HepG2 (cell line): ENCODE measurements at regions not wholly inside any gene's neighbourhood (a gene's known extent, or its start where the extent isn't known, plus 50 kb on each side); places are given as distances from the start of the nearest gene placed in this dataset.

Source experiments
- ATAC-seq: fragments of 200-7000 bp; cut with Tn5 transposase; 3 replicates; pipeline ENCODE4 v1.9.1; 2020; ENCODE audit warnings: mild to moderate bottlenecking, moderate library complexity
- BruUV-seq: library from RNA; stranded (reverse); fragments of 400-500 nt; replicated peaks from 2 replicates; lab custom pipeline; 2021; lab: Mats Ljungman, UMichigan
- CTCF ChIA-PET: fragments of 300-600 bp; formaldehyde crosslinking; extraction: SDS; loops from one replicate; lab custom pipeline; 2021; ENCODE audit warnings: low total read pairs, inconsistent platforms, low intra/inter-chr PET ratio; lab: Yijun Ruan, JAX
- POLR2A ChIA-PET: fragments of 350-600 bp; sonication (Branson Sonifier 250); formaldehyde crosslinking; loops from one replicate; lab custom pipeline; 2020; ENCODE audit warnings: antibody characterized with exemption, inconsistent platforms; lab: Yijun Ruan, JAX
- DNase-seq: peaks from one replicate; pipeline ENCODE4 v3.0.0-alpha.2; 2015; ENCODE audit warnings: low spot score
- FAIRE-seq: peaks from 3 replicates; lab custom pipeline; 2011; peaks lifted over from hg19 to GRCh38; lab: Jason Lieb, UNC
- H2AFZ ChIP-seq: one replicate; pipeline ENCODE4 v1.6.1; 2011; ENCODE audit warnings: low read length, inconsistent platforms
- H3K27ac ChIP-seq: fragments of 300-600 bp; 3 replicates; pipeline ENCODE4 v1.8.0; 2011; ENCODE audit warnings: mixed run types, mild to moderate bottlenecking, mixed read lengths, low read length, inconsistent platforms; ENCODE audit not compliant: insufficient read depth; ENCODE audit errors: extremely low read length
- H3K27me3 ChIP-seq, 2 experiments: fragments of 200-600 bp in 1 of 2; 2 replicates in 1 of 2; 3 replicates in 1 of 2; pipeline versions ENCODE4 v1.6.0 to v1.8.0; 2011; ENCODE audit warnings: low read length in 2 of 2, mild to moderate bottlenecking in 2 of 2, moderate library complexity in 2 of 2, inconsistent platforms in 1 of 2; ENCODE audit not compliant: insufficient read depth in 2 of 2, control insufficient read depth in 1 of 2
- H3K36me3 ChIP-seq, 2 experiments: fragments of 200-600 bp in 1 of 2; replicated peaks in 1 of 2; 2 replicates in 1 of 2; 3 replicates in 1 of 2; pipeline versions ENCODE4 v1.5.1 to v1.8.0; 2011; ENCODE audit warnings: low read length in 2 of 2, inconsistent platforms in 1 of 2; ENCODE audit not compliant: insufficient read depth in 2 of 2, control insufficient read depth in 1 of 2
- H3K4me1 ChIP-seq: 2 replicates; pipeline ENCODE4 v1.5.1; 2012; ENCODE audit warnings: low read length, inconsistent platforms; ENCODE audit not compliant: insufficient read depth
- H3K4me2 ChIP-seq: 2 replicates; pipeline ENCODE4 v1.6.0; 2011; ENCODE audit warnings: low read depth, low read length, inconsistent platforms
- H3K4me3 ChIP-seq, 3 experiments: fragments of 200-600 bp in 1 of 3; sonication (generic), shearing (Covaris generic) in 1 of 3; replicated peaks in 1 of 3; 2 replicates each; pipeline ENCODE4 v1.5.1; 2011 to 2016; ENCODE audit warnings: low read length in 3 of 3, inconsistent platforms in 2 of 3, low read depth in 2 of 3, mild to moderate bottlenecking in 2 of 3, control low read depth in 1 of 3, mixed read lengths in 1 of 3; ENCODE audit not compliant: insufficient read depth in 1 of 3
- H3K79me2 ChIP-seq: one replicate; pipeline ENCODE4 v1.6.1; 2011; ENCODE audit warnings: low read length, inconsistent platforms; ENCODE audit not compliant: insufficient read depth
- H3K9ac ChIP-seq: 2 replicates; pipeline ENCODE4 v1.6.0; 2011; ENCODE audit warnings: mild to moderate bottlenecking, low read depth, low read length, inconsistent platforms; ENCODE audit not compliant: insufficient read depth
- H3K9me3 ChIP-seq: 2 replicates; pipeline ENCODE4 v1.5.1; 2012; ENCODE audit warnings: mild to moderate bottlenecking, low read length
- H4K20me1 ChIP-seq: 2 replicates; pipeline ENCODE4 v1.6.0; 2011; ENCODE audit warnings: inconsistent platforms, mild to moderate bottlenecking, low read length, moderate library complexity; ENCODE audit not compliant: insufficient read depth
- KDM3A ChIP-seq: IDR thresholded peaks from 2 replicates; pipeline ENCODE4 v1.6.1; 2018; ENCODE audit warnings: low read depth, missing compliant biosample characterization
- MAFF ChIP-seq: IDR thresholded peaks from 2 replicates; pipeline ENCODE4 v1.6.1; 2011; ENCODE audit warnings: low read depth, low read length, improper control_type of control experiment
- MAFK ChIP-seq, 2 experiments: IDR thresholded peaks in 1 of 2; conservative IDR thresholded peaks in 1 of 2; 2 replicates each; pipeline ENCODE4 v1.6.1; 2011; ENCODE audit warnings: improper control_type of control experiment in 2 of 2, low read length in 2 of 2
- THAP7 ChIP-seq: sonication (generic); formaldehyde crosslinking; IDR thresholded peaks from 2 replicates; pipeline ENCODE4 v1.8.1; 2023; ENCODE audit warnings: mild to moderate bottlenecking, missing genetic modification reagents
- ZFP1 ChIP-seq: IDR thresholded peaks from 2 replicates; pipeline ENCODE4 v1.6.1; 2016
- ZFP41 ChIP-seq: sonication (generic); formaldehyde crosslinking; IDR thresholded peaks from 2 replicates; pipeline ENCODE4 v1.4.0; 2020; ENCODE audit warnings: mild to moderate bottlenecking, missing genetic modification reagents, borderline replicate concordance
- ZMYM4 ChIP-seq: sonication (generic); formaldehyde crosslinking; IDR thresholded peaks from 2 replicates; pipeline ENCODE4 v1.8.1; 2023; ENCODE audit warnings: mild to moderate bottlenecking, missing genetic modification reagents
- ZNF441 ChIP-seq: sonication (generic); formaldehyde crosslinking; IDR thresholded peaks from 2 replicates; pipeline ENCODE4 v1.7.0; 2021; ENCODE audit warnings: missing genetic modification reagents, borderline replicate concordance
- ZNF710 ChIP-seq: sonication (generic); formaldehyde crosslinking; IDR thresholded peaks from 2 replicates; pipeline ENCODE4 v1.5.0; 2020; ENCODE audit warnings: mild to moderate bottlenecking, missing genetic modification reagents, borderline replicate concordance
- WGBS: methylation state at CpG from one replicate; pipeline ENCODE4 v1.1.6; 2017; ENCODE audit warnings: low lambda C conversion rate; 5-methylcytosine and 5-hydroxymethylcytosine counted together
- in situ Hi-C: cut with HindIII; loops from 2 replicates; pipeline ENCODE4 v1.10.0; 2017; ENCODE audit warnings: low pct_unique_long_range_greater_than_20kb; ENCODE audit not compliant: extremely low pct_ligation_motif_present
- intact Hi-C: fragments of 100-400 bp; cut with micrococcal nuclease; formaldehyde crosslinking; loops from one replicate; pipeline ENCODE4 v1.10.0; 2022; ENCODE audit not compliant: unreplicated experiment
- TF ChIP-seq, protein P1 (sequence below): sonication (generic); formaldehyde crosslinking; IDR thresholded peaks from 2 replicates; pipeline ENCODE4 v1.4.0; 2020; ENCODE audit warnings: missing genetic modification reagents, mild to moderate bottlenecking, borderline replicate concordance
- TF ChIP-seq, protein P2 (sequence below): sonication (generic); formaldehyde crosslinking; IDR thresholded peaks from 2 replicates; pipeline ENCODE4 v1.5.0; 2020; ENCODE audit warnings: mild to moderate bottlenecking, low read depth, missing genetic modification reagents, borderline replicate concordance
- TF ChIP-seq, protein P3 (sequence below): sonication (generic); formaldehyde crosslinking; IDR thresholded peaks from 2 replicates; pipeline ENCODE4 v1.4.0; 2020; ENCODE audit warnings: mild to moderate bottlenecking, missing genetic modification reagents

DNA sequence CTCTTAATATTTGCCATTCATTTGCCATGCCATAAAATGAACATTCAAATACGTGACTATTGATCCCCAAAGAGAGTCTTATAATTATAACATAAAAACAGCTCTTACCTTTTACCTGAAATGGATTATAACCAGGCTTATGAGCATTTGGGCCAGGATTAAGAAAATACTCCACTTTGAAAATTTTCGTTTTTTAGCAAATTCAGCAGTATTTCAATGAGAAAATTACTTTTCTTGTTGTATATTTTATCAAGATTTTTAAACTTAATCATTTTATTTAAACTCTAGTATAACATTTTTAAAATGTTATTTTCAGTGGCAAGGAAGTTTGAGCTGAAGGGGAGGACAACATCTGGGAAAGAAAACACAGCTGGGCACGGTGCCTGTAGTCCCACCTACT is 59.0 kb upstream of the RAPGEF2 start:
- intact Hi-C loops (loop anchor here (10.0 kb wide), 1 partner anchor 131 kb away; no protein-coding TSS in a partner anchor), in situ Hi-C loops (no loop called here)
- H3K9me3 ChIP-seq: no peaks in the 10 kb centered on the region
- no peak overlapping the region for H3K4me2 ChIP-seq
- no TSS peak for BruUV-seq
- H3K36me3 ChIP-seq: no peaks in the 10 kb centered on the region
- TF ChIP-seq MAFF (peak; percentile 72; the same call in 1 of the 2 replicates), ZMYM4 (CRISPR knock-in tag) (no peak), MAFK (conservative IDR thresholded peaks at IDR 0.05 in 1 of 2, IDR thresholded peaks at IDR 0.05 in 1 of 2; ENCODE audit: low read length in 2 of 2) (peak in 1 of 2 experiments; percentile 81; a peak in 3 of 4 replicates), ZFP1 (no peak)
- TF ChIP-seq, all 625 proteins: peak for 2
- no peak overlapping the region for H2AFZ ChIP-seq
- FAIRE-seq (no peak), DNase-seq (no peak), ATAC-seq (no peak)
- ChIA-PET POLR2A (no interaction called here), CTCF (no interaction called here)
- no peak overlapping the region for H3K9ac ChIP-seq
- H3K27me3 ChIP-seq: no peaks in the 10 kb centered on the region
- no peak overlapping the region for H3K4me3 ChIP-seq
- WGBS: 12% methylated on average over 3 of the region's 3 CpGs
- no peaks in the 10 kb centered on the region for H4K20me1 ChIP-seq
- peaks cover 31% of the 10 kb centered on the region for H3K4me1 ChIP-seq
- no peak overlapping the region for H3K27ac ChIP-seq
- H3K79me2 ChIP-seq: no peaks in the 10 kb centered on the region

DNA sequence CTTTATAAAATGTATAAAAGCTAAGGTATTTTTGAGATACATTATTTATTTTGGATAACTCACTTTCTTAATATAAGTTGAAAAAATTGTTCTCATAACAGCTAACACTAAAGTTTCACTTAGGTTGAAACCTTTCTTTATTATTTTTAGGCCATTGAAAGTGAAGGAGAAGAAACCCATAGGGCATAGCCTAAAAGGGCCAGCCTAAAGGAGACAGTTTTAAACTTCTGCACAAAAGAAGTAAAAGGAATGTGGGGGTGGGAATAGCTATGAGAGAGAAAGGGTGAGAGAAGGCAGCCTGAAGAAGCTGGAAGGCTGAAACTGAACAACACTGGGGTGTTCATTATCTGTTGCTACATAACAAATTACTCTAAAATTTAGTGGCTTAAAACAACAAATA is 57.6 kb upstream of the RAPGEF2 start:
- FAIRE-seq (no peak), DNase-seq (no peak), ATAC-seq (no peak)
- intact Hi-C loops: loop anchor here (10.0 kb wide), 1 partner anchor 129 kb away; no protein-coding TSS in a partner anchor
- Histone ChIP-seq H3K27me3 (no peaks in the 10 kb centered on the region), H3K4me1 (peaks cover 31% of the 10 kb centered on the region), H3K36me3 (no peaks in the 10 kb centered on the region), H3K79me2 (no peaks in the 10 kb centered on the region), H3K4me2 (no peak overlapping the region), H2AFZ (no peak overlapping the region), H3K27ac (no peak overlapping the region), H3K4me3 (no peak overlapping the region), H3K9ac (no peak overlapping the region), H3K9me3 (no peaks in the 10 kb centered on the region), H4K20me1 (no peaks in the 10 kb centered on the region)
- ChIA-PET POLR2A (no interaction called here), CTCF (no interaction called here)
- in situ Hi-C loops: no loop called here
- BruUV-seq: no TSS peak
- TF ChIP-seq ZNF710 (CRISPR knock-in tag): no peak
- no peak for TF ChIP-seq KDM3A (CRISPR knock-in tag)
- TF ChIP-seq, protein P1, sequence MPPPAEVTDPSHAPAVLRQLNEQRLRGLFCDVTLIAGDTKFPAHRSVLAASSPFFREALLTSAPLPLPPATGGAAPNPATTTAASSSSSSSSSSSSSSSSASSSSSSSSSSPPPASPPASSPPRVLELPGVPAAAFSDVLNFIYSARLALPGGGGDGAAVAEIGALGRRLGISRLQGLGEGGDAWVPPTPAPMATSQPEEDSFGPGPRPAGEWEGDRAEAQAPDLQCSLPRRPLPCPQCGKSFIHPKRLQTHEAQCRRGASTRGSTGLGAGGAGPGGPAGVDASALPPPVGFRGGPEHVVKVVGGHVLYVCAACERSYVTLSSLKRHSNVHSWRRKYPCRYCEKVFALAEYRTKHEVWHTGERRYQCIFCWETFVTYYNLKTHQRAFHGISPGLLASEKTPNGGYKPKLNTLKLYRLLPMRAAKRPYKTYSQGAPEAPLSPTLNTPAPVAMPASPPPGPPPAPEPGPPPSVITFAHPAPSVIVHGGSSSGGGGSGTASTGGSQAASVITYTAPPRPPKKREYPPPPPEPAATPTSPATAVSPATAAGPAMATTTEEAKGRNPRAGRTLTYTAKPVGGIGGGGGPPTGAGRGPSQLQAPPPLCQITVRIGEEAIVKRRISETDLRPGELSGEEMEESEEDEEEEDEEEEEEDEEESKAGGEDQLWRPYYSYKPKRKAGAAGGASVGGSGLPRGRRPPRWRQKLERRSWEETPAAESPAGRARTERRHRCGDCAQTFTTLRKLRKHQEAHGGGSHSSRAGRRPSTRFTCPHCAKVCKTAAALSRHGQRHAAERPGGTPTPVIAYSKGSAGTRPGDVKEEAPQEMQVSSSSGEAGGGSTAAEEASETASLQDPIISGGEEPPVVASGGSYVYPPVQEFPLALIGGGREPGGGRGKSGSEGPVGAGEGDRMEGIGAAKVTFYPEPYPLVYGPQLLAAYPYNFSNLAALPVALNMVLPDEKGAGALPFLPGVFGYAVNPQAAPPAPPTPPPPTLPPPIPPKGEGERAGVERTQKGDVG (CRISPR knock-in tag): no peak
- TF ChIP-seq, protein P2, sequence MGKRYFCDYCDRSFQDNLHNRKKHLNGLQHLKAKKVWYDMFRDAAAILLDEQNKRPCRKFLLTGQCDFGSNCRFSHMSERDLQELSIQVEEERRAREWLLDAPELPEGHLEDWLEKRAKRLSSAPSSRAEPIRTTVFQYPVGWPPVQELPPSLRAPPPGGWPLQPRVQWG: no peak
- TF ChIP-seq THAP7 (CRISPR knock-in tag): no peak
- TF ChIP-seq, protein P3, sequence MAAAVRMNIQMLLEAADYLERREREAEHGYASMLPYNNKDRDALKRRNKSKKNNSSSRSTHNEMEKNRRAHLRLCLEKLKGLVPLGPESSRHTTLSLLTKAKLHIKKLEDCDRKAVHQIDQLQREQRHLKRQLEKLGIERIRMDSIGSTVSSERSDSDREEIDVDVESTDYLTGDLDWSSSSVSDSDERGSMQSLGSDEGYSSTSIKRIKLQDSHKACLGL: no peak
- no peak for TF ChIP-seq ZNF441 (CRISPR knock-in tag)
- TF ChIP-seq ZFP41 (CRISPR knock-in tag): no peak
